ENCODE measurements at regions not wholly inside any gene's neighbourhood (a gene's known extent, or its start where the extent isn't known, plus 50 kb on each side); places are given as distances from the start of the nearest gene placed in this dataset.

DNA sequence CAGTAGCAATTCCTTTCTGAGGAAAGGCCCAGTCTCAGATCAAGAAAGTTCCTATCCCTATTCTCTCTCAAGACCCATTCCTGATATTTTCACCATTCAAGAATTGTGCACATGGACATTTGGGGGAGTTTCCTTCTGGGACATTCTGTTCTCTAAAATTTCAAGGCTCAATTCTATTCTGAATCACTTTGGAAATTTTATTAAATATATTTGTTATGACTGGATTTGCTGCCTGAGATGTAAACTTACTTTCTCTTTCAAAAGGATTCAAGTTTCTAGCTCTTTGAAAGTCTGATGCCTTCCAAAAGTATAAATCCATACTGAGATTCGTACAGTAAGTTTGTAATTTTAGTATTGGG is 55.3 kb upstream of the STK17B start:
- TF ChIP-seq, protein P1, sequence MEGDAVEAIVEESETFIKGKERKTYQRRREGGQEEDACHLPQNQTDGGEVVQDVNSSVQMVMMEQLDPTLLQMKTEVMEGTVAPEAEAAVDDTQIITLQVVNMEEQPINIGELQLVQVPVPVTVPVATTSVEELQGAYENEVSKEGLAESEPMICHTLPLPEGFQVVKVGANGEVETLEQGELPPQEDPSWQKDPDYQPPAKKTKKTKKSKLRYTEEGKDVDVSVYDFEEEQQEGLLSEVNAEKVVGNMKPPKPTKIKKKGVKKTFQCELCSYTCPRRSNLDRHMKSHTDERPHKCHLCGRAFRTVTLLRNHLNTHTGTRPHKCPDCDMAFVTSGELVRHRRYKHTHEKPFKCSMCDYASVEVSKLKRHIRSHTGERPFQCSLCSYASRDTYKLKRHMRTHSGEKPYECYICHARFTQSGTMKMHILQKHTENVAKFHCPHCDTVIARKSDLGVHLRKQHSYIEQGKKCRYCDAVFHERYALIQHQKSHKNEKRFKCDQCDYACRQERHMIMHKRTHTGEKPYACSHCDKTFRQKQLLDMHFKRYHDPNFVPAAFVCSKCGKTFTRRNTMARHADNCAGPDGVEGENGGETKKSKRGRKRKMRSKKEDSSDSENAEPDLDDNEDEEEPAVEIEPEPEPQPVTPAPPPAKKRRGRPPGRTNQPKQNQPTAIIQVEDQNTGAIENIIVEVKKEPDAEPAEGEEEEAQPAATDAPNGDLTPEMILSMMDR (IDR thresholded peaks at IDR 0.05; ENCODE audit: low read depth, low read length, poor library complexity, severe bottlenecking): no peak
- no peak for TF ChIP-seq EZH2phosphoT487 (IDR thresholded peaks at IDR 0.05; ENCODE audit: borderline replicate concordance, low read length)

Data from DOHH2 (cell line).